ACHN (cell line): ENCODE measurements at regions not wholly inside any gene's neighbourhood (a gene's known extent, or its start where the extent isn't known, plus 50 kb on each side); places are given as distances from the start of the nearest gene placed in this dataset.

ENCODE experiments used
- DNase-seq: peaks from one replicate; pipeline ENCODE4 v3.0.0-alpha.2; 2015
- in situ Hi-C: cut with HindIII; loops from 2 replicates; pipeline ENCODE4 v1.10.0; 2017; ENCODE audit warnings: low sequenced_read_pairs, low pct_ligation_motif_present, low pct_unique_long_range_greater_than_20kb

DNA sequence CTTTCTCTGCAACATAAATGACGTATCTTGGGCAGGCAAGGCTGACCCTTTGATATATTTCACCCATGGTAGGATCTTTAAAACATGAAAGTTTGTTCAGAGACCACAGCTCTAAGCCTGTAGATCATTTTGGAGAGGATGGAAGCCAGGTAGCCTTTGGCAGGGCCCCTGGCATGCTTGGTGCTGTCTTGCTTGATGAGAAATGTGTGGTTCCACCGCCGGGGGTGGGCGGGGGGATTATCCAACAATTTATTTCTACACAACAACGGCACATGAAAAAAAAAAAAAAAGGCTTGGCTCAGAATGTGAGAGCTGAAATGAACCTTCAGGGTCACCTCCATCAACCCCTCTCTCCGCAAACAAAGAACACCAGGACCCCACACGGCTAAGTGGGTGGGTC is 112.9 kb upstream of the MBNL2 start:
- in situ Hi-C loops, result loop anchor here (25.0 kb wide), 1 partner anchor 253 kb away; no protein-coding TSS in a partner anchor
- DNase-seq, result no peak

DNA sequence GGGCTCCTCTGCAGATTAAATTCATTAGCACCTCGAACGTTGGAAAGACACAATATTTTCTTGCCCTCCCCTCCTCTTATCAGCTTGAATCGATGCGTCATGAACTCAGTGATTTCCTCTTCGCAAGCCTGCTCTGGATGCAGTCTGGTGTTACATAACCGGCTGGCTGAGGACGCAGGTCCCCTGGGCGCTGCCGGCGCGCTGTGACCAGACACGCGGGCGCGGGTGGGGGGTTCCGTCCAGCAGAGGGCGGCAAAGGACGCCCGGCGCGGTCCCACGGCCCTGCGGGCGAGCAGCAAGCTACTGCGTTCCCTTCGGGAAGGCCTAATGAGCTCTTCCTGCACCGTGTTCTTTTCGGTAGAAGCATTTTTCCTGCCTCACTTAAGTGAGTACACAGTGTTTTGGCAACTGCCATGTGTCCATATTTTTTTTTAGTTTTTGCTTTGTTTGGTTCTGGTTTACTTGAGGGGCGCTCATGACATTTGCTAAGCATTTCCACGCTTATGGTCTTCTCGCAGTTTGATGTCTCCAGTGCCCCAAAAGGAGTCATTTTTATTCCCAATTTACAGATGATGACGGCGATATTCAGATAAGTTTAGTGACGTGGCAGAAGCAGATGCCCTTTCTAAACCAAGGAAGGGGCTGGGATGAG is 112.2 kb upstream of the MBNL2 start:
- DNase-seq, result peak; percentile 73
- in situ Hi-C loops, result loop anchor here (25.0 kb wide), 1 partner anchor 252 kb away; no protein-coding TSS in a partner anchor

DNA sequence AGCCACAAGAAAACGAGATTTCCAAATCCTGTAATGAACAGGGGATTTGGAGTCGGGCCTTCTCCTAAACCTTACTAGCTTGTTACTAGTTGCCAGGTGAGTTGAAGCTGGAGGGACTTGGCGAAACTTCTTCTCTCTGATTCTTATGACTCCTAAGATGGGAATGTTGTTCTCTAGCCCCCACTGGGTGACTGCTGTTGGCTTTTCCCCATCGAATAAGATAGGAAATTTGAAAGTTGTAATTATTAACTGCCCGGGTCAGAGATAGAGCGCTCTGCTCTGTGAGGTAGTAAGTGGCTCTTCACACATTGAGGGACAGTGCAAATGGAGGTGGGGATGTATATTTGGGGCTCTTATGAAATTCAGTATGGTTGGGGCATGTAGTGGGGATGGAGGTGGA is 111.2 kb upstream of the MBNL2 start:
- peak; percentile 23 for DNase-seq
- in situ Hi-C loops, result loop anchor here (25.0 kb wide), 1 partner anchor 251 kb away; no protein-coding TSS in a partner anchor

DNA sequence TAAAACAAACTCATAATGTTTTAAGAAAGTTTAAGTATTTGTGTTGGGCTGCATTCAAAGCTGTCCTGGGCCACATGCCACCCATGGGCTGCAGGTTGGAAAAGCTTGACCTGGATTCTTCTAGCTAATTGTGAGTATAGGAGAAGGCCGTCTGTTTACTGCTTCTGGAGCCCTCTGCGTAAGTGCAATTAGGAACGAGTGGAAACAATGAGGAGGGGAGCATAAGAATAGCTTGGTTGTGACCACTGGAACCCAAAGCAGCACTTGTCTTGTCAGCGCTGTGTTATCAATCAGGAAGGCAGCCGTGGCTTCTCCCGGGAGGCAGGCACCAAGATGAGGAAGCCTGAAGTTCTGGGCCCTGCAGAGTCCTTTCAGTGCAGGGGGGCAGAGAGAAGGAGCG is 110.4 kb upstream of the MBNL2 start:
- no peak for DNase-seq
- in situ Hi-C loops, result loop anchor here (25.0 kb wide), 1 partner anchor 251 kb away; no protein-coding TSS in a partner anchor

DNA sequence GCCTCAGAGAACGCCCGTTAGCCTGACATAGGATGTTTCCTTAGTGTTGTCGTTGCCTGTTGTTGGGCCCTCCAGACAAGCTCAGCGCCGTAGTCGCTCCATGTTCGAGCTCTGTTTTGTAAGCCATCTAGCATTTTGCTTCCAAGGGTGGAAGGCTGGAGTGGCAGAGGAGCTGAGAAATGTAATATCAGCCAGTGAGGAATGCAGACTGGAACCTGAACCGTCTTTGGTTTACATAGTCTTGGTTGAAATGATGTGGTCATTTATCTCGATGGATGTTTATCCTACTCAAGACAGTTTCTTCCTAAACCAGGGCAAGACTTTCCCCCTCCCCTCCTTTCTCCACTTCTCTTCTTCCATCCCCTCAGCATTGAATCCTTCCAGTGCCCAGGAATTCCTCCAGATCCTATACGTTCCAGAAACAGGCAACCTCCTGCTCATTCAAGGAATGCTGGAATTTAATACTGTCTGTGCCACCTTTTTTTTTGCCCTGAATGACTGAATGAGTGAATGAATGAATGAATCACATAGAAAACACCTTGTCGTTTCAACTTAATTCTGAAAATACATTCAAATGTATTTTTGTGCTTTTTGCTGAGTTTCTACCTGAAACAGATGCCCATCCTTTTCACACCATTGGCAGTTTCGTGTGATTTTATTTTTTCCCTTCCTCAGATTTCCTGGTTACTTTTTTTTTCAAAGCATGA is 109.5 kb upstream of the MBNL2 start:
- no peak for DNase-seq

DNA sequence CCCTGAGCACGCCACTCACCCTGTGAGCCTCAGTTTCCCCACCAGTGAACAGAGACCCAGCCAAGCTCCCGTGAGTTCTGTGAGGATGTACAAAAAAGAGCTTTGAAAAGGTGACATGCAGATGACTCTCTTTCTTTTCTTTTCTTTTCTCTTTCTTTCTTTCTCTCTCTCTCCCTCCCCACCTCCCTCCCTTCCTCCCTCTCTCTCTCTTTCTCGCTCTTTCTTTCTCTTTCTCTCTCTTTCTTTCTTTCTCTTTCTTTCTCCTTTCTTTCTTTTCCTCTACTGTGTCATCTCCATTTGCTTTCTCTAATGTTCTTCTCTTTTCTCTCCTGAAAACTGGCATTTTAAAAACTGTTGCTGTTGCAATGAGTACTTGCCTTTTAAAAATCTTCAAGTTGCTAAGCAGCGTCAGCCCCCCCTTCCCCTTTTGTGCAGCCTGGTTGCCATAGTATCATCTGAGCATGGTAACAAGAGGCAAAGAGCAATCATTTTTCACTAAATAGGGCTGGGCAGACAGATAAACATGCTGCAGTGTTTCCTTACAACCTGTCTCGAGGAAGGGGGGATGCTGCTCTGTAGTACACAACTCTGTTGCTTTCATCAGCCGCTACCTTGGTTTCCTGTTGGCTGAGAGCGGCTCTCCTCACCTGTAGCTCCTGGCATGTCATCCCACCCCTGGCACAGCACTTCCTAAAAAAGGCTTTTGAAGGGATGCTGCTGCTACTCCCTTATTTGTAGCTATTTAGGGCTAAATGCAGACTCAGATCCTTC is 108.7 kb upstream of the MBNL2 start:
- no peak for DNase-seq
- in situ Hi-C loops, result loop anchor here (25.0 kb wide), 1 partner anchor 249 kb away; no protein-coding TSS in a partner anchor

More for the DNA sequence above, 109.5 kb upstream of the MBNL2 start:
- in situ Hi-C loops, result loop anchor here (25.0 kb wide), 1 partner anchor 250 kb away; no protein-coding TSS in a partner anchor

DNA sequence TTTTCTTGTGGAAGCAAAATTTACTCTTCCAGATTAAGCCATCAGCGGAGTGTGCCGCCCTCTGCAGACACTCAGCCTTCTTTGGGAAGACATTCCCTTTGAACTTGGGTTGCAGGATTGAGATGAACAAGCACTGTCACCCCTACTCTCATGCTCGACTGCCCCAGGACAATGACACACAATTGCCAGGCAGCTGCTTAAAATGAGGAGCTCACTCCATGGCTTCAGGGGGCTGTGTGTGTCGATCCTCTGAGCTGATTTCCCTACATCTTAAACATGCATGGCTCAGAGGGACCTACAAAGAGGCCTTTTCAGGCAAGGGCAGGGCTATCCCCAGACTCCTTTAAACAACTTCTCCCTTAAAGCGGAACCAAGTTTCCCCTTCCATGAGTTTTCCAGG is 107.5 kb upstream of the MBNL2 start:
- DNase-seq, result no peak
- in situ Hi-C loops, result loop anchor here (25.0 kb wide), 1 partner anchor 248 kb away; no protein-coding TSS in a partner anchor

DNA sequence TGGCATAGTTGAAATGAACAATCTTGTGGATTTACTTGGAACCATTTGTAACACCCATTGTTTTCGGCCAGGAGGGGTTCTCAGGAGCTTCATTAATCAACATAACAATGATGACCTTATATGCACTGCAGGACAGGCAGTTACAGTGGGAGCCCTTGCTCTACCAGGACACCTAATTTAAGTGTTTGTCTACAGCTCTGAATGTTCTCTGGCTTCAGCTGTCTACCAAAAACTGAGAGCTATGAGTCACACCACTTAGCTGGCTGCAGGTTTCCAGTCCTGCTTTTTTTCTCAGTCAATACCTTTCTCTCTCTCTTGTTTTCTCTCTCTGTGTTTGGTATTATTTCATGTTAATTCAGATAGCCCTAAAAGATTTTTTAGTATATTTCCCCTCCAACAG is 105.4 kb upstream of the MBNL2 start:
- no peak for DNase-seq
- in situ Hi-C loops, result loop anchor here (25.0 kb wide), 1 partner anchor 246 kb away; no protein-coding TSS in a partner anchor

DNA sequence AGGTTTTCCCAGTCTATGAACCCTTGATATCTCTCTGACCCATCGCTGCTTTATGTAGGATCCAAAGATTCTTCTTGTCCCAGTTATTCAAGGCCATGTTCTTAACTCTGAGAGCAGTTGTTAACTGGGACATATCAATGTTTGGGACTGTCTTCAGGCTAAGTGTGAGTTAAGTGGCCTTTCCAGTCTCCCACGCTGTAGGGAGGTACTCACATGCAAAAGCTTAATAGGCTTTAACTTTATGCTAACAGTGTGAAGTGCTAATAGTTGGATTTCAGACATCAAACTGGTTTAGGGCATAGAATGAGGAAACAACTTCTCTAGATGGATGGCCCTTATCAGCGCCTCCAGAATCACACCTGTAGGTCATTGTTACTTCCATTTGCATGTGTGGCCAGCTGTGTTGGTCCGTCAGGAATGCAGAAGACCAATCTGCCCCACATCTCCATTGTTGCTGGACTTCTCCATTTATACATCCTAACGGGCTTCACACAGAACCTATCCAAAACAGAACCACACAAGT is 104.7 kb upstream of the MBNL2 start:
- no peak for DNase-seq
- in situ Hi-C loops, result loop anchor here (25.0 kb wide), 1 partner anchor 245 kb away; no protein-coding TSS in a partner anchor

DNA sequence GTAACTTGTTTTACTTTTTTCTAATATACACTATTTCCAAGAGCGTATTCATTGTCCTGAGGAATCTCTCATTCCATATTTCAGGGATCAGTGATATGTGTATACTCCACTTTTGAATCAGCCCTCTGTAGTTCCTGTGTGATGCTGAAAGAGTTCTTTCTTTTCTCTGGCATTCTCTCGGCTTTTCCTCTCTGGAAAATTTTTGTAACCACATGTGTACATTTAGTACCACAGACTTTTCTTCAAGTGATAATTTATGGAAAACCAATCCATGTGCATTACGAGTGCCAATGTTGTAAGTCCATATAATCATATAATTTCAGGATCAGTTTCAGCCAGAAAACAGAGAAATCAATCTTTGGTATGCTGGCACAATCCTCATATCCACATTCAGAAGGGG is 102.2 kb upstream of the MBNL2 start:
- DNase-seq, result no peak
- in situ Hi-C loops, result loop anchor here (25.0 kb wide), 1 partner anchor 242 kb away; no protein-coding TSS in a partner anchor

DNA sequence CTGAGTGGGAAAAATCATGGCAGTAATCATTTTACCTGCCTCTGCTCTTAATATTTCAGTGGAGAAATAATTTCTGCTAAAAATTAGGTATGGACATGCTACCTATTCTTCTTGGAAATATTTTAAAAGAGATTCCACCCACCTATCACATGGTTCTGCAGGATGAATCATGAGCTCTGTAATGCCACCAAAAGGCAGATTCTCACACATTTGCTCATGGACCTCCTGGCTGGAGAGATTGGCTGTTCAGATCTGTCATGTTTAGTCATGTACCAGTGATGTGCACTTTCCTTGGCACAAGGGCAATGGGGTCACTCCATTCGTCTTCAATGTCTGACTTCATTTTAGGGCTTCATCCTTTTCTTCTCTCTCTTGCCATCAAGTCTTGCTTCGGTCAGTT is 101.8 kb upstream of the MBNL2 start:
- in situ Hi-C loops, result loop anchor here (25.0 kb wide), 1 partner anchor 242 kb away; no protein-coding TSS in a partner anchor
- DNase-seq, result no peak

DNA sequence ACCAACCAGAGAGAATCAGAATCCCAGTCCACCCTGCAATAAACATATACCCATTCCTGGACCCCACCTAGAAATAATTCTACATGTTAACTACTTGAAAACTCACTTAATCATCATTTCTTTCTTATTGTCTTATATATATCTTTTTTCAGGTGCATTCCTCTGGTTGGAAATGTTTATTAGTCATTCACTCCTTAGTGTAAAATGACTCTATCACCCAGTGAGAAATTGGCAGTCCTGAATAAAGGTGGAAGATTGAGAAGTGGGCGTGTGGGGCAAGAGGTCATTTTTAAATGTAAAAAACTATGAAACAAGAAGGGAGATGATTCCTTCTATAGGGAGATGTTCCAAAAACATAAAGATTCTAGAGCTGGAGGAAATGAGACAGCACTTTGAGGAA is 101.2 kb upstream of the MBNL2 start:
- no peak for DNase-seq
- in situ Hi-C loops, result loop anchor here (25.0 kb wide), 1 partner anchor 241 kb away; no protein-coding TSS in a partner anchor

DNA sequence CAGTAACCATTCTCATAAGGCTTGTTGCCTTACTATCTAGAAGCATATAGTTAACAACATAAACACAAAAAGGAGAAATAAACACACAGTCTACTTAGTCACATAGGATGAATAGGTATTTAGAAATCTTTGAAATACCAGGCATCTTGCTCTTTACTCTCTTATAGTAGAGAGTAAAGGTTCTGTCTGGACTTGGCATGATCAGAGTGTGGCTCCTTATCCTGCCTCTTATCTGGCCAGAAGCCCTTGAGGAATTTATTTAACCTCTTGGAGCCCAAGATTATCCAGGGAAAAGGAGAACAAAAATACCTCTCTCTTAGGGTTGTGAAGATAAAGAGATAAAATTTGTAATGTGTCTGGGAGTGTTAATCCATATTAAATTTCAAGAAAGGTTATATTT is 100.2 kb upstream of the MBNL2 start:
- DNase-seq, result no peak
- in situ Hi-C loops, result loop anchor here (25.0 kb wide), 1 partner anchor 240 kb away; no protein-coding TSS in a partner anchor

DNA sequence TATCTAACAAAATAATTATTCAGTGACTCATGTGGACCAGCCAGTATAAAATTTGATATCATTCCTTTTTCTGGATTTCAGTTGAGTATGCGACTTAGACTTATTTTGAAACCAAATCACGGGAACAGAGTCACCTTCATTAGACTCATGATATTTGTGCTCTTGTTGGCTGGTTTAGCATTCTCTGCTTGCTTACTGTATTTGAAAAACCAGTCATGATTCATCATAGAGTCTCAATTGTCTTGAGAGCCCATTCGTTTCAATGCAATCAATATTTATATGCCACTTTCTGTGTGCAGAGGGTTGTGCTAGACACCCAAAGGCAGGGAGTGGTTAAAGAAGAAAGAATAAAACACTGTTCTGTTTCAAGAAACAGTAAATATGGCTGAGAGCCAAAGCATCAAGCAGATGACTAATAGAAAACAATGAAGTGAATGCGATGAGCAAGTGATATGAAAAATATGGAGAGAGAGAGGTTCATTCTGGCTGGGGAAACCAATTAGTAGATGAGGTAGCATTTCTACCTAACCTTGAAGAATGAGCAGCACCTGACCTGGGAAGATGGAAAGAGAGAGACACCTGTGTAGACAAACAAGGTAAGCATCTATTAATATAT is 99.6 kb upstream of the MBNL2 start:
- DNase-seq, result peak; percentile 38
- in situ Hi-C loops, result loop anchor here (25.0 kb wide), 1 partner anchor 240 kb away; no protein-coding TSS in a partner anchor

DNA sequence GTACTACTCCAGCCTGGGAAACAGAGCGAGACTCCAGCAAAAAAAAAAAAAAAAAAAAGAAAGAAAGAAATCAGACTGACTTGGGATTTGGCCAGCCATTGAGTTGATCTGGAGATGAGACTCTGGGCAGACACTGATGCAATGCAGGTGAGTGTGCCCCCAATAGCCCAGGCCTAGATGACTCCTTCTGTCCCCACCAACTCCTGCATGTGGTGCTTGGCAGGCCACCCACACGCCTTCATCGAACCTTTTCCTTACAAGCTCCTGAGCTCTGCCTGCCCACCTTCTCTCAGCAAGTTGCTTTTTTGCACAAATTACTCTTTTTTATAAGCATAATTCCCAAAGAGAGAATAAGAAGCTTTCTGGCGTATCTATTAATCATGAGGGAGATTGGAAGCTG is 97.9 kb upstream of the MBNL2 start:
- in situ Hi-C loops, result loop anchor here (25.0 kb wide), 1 partner anchor 238 kb away; no protein-coding TSS in a partner anchor
- no peak for DNase-seq

DNA sequence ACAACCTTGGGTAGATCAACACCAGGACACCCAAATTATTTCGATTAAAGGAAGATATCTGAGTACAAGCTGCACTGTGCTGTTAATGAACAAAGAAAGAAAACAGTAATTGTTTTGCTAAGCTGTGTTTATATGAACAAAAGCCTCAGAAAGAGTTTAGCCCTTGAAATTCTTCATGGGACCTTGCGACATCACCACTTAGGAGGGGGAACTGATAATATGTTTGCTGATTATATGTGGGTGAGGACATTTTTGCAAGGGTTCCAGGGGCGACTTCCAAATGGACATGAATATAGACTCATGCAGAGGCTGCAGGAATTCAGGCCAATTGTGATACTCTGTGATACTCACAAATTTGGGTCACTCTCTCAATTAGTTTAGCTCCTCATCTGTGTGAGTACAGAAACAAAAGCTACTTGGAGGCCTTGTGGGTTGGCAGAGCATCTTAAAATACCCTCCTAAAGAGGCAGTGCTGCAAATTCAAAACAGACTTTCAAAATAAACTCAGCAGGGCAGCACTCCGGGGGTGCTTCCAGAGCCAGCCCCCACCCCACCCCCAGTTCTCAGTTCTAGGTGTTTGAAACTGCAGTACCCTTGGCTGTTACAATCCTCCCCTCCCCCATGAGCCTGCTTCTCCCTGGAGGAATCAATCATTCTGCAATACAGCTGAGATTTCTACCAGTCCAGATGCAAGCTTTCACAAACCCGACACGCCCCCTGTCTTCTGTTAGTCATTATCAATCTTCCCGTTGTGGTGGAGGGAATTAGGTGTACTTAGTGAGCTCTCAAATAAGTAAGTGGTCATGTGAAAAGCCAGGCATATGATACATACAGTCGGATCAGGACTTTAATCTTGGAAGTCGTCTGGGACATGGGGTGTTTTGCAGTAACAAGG is 97.0 kb upstream of the MBNL2 start:
- DNase-seq, result no peak
- in situ Hi-C loops, result loop anchor here (25.0 kb wide), 1 partner anchor 237 kb away; no protein-coding TSS in a partner anchor
